OCI-LY3 (cell line): ENCODE measurements at regions not wholly inside any gene's neighbourhood (a gene's known extent, or its start where the extent isn't known, plus 50 kb on each side); places are given as distances from the start of the nearest gene placed in this dataset.

Source experiments
- EZH2phosphoT487 ChIP-seq: fragments of 200-600 bp; shearing (Covaris generic); IDR thresholded peaks from 2 replicates; pipeline ENCODE4 v1.6.1; 2018; ENCODE audit warnings: antibody characterized with exemption, mixed run types, low read depth
- TF ChIP-seq, protein P1 (sequence below): fragments of 200-600, 300-600 bp; sonication (generic); IDR thresholded peaks from 2 replicates; pipeline ENCODE4 v1.5.1; 2014; ENCODE audit warnings: antibody characterized with exemption, low read length, low read depth

DNA sequence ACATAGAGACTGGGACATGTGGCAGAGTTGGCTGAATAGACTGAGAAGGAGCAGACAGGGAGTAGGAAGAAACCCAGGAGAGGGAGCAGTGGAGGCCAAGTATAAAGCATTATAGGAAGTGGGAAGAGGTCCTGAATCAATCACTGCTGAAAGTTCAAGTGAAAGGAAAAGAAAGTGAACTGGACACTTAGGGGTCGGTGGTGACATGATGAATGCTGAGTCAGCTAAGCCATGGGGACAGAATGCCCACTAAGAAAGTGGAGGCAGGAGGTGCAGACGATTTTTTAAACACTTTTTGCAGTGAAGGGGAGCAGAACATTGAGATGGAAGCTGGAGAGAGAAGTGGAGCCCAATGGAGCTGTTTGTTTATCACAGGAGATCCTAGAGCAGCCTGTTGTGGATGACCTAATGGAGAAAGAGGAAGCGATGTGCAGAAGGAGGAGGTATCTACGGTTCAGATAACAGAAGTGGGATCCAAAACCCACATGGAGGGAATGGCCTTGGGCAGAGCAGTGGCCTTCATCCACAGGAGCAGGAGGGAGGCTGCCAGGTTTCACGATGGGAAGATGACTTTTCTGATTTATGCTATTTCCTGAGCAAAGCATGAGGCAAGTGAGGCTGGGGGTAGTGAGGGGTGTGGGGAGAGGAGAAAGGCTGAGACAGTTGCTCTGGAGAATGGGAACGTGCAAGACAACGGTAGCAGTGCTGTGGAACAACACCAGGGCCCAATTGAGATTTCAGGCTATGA lies 208.2 kb downstream of the RPLP1 start:
- TF ChIP-seq, protein P1, sequence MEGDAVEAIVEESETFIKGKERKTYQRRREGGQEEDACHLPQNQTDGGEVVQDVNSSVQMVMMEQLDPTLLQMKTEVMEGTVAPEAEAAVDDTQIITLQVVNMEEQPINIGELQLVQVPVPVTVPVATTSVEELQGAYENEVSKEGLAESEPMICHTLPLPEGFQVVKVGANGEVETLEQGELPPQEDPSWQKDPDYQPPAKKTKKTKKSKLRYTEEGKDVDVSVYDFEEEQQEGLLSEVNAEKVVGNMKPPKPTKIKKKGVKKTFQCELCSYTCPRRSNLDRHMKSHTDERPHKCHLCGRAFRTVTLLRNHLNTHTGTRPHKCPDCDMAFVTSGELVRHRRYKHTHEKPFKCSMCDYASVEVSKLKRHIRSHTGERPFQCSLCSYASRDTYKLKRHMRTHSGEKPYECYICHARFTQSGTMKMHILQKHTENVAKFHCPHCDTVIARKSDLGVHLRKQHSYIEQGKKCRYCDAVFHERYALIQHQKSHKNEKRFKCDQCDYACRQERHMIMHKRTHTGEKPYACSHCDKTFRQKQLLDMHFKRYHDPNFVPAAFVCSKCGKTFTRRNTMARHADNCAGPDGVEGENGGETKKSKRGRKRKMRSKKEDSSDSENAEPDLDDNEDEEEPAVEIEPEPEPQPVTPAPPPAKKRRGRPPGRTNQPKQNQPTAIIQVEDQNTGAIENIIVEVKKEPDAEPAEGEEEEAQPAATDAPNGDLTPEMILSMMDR, result no peak
- TF ChIP-seq EZH2phosphoT487, result no peak
